Stimulated activated CD4-positive, alpha-beta T cell treated with anti-CD3 and anti-CD28 coated beads, Interleukin-4, amount 100 ng/mL, for 1 hour (primary cell): ENCODE measurements at regions not wholly inside any gene's neighbourhood (a gene's known extent, or its start where the extent isn't known, plus 50 kb on each side); places are given as distances from the start of the nearest gene placed in this dataset.

Experiments
- DNase-seq: peaks from one replicate; pipeline ENCODE4 v3.0.0-alpha.2; 2020

GRCh38 chr6:87905101-87905641 lies 142.5 kb upstream of the SPACA1 start:
- no peak for DNase-seq

- DNase-seq: no peak
These were observed 143.6 kb upstream of the SPACA1 start for GRCh38 chr6:87904011-87904410.

GRCh38 chr6:87903323-87903722 lies 144.3 kb upstream of the SPACA1 start:
- no peak for DNase-seq

DNA sequence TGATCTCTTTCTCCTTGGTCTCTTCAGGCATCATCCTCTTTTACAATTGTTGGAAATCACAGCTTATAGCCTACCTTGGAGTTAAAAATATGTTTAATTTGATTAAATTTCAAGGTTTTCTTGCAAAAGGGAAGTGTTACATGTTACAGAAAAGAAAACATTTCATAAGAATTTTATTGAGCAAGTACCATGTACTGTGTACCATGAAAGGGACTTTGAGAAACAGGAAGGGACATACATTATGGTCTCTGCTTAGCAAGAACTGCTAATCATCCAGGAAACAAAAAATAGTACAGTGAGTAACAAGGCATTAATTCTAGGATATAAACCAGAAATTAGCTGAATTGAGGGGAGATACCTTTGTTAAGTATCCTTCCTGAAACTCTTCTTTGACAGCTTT lies 145.3 kb upstream of the SPACA1 start:
- no peak for DNase-seq

DNA sequence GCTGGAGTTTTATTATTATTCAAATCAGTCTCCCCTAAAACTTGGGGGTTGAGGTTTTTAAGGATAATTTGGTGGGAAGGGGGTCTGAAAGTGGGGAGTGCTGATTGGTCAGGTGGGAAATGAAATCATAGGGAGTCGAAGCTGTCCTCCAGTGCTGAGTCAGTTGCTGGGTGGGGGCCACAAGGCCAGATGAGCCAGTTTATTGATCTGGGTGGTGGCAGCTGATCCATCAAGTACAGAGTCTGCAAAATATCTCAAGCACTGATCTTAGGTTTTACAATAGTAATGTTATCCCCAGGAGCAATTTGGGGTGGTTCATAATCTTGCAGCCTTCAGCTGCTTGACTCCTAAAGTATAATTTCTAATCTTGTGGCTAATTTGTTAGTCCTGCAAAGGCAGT lies 146.0 kb upstream of the SPACA1 start:
- DNase-seq: no peak

GRCh38 chr6:87900160-87900698 lies 147.4 kb upstream of the SPACA1 start:
- no peak for DNase-seq

DNA sequence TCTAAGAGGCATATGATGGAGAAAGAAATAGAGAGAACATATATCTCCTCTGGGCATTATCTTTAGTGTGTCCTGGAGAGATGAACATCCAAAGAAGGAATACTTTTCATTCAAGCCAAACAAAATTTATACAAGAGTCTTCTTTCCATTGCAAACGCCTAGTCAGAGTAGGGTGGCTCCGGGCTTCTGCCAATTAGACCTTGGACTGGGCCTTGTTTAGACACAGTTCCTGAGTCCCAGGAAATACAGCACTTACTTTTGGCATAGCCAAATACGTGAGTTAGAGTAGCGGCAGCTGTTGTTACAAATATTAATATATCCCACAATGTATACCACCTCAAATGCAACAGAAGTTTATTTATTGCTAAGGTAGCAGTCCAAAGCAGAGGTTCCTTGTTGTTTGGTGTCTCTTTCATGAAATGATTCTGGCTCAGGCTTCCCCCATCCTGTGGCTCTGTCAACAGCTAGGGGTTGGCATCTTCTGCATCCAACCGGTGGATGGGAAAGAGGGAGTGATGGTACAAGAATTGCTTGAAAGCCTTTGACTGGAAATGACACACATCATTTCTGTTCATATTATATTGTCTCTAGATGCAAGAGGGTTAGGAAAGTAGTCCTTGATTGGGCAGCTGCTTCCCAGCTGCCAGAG lies 148.0 kb upstream of the SPACA1 start:
- DNase-seq: no peak

DNA sequence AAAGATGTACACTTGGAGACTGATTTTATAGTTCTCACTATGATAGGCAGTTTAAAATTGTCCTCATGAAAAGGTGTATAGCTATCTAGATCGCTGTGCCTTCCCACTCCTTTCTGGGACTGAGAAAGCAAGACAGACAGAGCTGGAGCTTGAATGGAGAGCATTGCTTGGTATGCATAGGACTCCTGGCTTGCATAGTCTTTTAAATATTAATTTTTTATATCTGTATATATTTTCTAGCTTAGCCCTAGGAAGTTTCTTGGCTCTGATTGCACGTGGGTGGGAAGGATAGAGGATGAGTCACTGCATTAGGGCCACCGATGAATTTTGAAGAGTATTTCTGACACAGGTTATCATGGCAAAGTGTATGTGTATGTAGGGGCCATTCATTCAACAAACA lies 150.0 kb upstream of the SPACA1 start:
- DNase-seq: no peak

DNA sequence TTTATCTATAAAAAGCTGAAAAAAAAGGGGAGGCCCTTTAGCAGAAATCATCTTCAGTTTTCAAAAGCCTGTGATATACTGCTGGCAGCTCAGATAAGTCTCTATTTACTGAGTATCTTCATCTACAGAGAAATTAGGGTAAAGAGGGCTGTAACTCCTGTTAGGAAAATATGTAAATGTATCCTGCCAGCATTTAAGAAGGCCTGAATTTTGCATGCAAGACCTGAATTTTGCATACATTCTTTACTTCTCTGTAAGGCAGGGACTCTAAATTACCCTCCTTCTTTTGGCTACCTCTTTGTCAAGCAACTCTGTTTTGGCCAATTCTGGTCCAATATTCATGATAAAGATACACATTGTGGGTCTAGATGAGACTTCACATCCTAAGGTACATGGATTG lies 150.6 kb upstream of the SPACA1 start:
- no peak for DNase-seq

GRCh38 chr6:87887266-87887665 lies 160.4 kb upstream of the SPACA1 start:
- DNase-seq: no peak

GRCh38 chr6:87884203-87884602 lies 163.4 kb upstream of the SPACA1 start:
- DNase-seq: no peak

DNA sequence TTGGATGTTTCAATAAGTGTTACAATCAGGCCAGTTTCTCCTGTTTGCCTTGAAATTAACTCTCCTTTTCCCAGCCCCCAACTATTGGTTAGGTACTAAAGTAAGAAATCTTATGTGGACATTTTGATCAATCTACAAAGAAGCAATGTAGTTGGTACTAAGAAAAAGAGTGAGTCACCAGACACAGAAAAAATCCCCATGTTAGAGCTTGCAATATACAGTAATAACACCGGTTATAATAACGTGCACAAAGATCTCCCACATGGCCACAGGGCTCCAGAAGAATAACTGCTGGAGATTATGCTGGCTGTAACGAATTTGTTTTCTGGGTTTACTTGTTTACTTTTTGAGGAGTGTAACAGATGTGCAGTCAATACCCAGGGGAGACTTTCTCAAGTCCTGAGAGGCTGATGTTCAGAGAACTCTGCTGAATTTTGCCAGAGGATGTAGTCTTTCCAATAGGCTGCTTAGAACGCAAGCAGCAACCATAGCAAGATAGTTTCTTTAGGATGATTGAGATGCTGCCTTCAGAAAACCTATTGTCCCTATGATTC lies 166.2 kb upstream of the SPACA1 start:
- DNase-seq: no peak

DNA sequence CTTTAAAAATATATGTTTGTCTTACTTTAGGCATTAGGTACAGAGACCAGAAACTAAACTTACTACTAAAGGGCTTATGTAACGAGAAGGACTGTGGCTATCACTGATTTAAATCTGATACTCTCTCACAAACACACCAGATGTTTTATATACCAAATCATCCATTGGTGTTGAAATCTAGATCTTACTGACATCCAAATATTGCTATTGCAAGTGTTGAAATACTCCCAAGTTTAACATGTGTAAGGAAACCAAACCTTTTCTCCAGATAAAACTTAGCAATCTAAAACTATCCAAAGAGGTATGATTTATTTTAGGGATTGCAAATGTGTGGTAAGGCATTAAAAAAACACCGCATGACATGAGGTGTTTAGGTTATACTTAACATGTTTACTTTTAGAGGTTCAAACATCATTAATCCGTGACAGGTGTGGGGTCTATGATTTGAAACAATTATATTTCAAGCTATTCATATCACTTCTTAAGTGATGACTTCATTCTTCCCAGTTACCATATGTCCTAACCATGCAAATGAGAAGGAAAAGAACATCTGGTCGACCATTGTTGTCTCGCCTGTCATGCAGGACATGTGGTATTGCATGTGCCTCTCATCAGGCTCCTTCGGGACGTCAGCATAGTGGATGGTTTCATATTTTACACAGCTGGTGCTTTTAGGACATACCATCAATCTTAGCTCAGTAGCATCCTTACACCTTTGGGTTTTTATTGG lies 168.3 kb upstream of the SPACA1 start:
- DNase-seq: no peak

DNA sequence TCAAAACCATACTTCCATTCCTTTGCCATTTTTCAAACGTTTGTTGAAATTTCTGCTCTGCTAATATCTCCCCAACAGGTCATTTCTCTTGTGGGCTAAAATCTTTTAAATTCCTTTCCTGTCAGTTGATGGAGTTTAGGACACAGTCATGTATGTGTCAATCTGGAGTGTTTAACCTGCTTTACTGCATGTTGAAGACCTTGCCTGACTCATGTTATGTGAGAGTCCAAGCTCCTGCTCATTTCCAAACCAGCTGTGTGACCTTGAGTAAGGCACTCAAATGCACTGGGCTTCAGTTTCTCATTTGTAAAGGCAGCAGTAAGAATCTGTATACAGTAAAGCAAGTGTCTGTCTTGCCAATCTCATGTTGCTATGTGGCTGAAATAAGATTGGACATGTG lies 171.9 kb upstream of the SPACA1 start:
- DNase-seq: no peak

GRCh38 chr6:87873556-87873955 lies 171.5 kb upstream of the AKIRIN2 start:
- no peak for DNase-seq

GRCh38 chr6:87870556-87870955 lies 168.5 kb upstream of the AKIRIN2 start:
- DNase-seq: no peak

DNA sequence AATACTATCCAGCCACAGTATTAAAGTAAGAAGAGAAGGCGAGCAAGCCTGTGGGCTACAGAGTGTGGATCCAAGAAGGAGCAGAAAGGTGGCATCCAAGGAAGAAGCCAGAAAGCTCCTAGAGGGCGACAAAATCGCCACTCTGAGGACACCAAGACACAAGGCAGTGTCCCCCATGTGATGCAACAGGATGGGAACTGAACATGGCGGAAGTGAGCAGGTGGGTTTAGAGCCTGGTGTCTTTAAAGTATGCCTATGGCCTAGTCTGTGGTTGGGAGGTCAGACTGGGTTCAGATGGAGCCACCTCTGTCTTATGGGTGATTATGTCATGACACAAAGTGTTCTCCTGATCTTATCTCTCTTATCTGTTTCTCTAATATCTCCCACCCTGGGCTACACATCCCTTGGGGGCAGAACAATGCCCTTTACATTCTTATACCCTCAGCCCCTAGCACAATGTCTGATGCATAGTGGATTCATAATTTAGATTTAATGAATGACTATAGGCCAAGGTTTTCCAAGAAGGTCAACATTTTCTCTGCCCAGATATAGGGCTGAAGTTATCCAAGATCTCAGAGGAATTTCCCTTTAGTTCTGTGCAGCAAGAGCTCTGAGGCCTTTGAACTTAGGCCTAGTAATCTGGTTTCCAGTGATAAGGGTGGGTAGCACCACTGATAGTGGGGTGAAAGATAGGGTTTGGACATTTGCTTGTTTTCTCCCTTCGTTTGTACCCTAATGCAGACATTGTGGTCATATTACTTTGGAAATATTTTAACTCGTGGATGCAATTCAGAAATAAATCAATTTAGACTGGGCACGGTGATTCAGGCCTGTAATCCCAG lies 167.3 kb upstream of the AKIRIN2 start:
- DNase-seq: no peak

- DNase-seq: no peak
These were observed 158.9 kb upstream of the AKIRIN2 start for GRCh38 chr6:87860902-87861301.

GRCh38 chr6:87858440-87858839 lies 156.4 kb upstream of the AKIRIN2 start:
- no peak for DNase-seq

DNA sequence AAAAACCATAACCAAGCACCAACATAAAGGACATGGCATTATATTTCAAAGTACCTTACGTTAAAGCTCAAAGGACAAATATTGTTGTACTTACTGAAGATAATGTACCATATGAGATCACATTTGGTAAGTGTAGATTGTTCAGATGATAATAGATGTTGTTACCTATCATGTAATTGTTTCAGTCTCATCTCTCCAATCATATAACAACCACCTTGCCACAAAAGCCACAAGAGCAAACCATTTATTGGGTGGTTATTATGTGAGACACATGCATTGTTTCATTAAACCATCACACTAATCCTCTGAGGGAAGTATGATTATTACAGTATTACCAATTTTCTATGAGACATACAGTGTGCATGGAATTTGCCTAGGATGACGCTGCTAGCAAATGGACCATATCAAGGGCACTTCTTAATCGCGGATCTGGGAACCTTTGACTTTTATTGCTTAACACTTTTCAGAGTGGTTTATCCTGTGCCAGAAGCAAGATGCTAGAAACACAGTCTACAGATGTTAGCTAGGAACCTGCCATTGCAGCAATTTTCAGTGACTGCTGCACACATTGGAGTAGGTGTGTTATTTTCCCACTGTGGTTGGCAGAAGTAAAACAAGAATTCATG lies 149.8 kb upstream of the AKIRIN2 start:
- DNase-seq: no peak

DNA sequence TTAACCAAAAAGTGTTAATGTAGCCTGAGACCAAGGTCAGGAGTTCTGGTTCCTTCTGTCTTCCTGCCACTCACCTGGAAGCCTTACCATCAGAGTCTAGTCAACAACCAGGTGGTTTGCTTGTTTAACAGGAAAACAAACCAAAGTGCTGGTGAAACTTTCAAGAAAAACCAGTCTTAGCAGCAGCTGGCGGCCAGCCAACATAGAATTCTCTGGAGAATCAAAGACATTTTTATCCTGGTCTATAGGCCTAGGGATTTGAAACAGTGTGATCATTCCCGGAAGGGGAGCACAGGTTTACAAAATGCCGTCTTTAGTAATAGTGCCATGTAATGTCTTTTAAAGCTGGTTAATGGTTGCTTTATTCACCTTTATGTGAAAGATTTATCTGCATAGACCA lies 146.6 kb upstream of the AKIRIN2 start:
- no peak for DNase-seq

DNA sequence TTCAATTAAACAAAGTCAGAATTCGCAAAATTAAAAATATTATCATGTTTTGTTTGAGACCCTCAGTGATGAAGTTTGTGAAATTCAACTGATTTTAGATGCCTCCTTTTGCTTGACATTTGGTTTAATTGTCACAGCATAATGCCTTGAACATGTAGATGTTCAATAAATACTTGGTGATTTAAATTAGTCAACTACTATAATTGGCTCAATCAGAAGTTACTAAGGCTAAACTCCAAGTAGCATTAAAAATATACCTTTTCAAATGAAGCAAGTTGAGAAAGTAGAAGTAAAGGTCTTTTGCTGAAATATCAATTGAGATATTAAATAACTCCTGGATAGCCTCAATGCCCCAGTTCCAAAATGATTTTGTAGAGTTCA lies 145.8 kb upstream of the AKIRIN2 start:
- DNase-seq: no peak
